ENCODE measurements at regions not wholly inside any gene's neighbourhood (a gene's known extent, or its start where the extent isn't known, plus 50 kb on each side); places are given as distances from the start of the nearest gene placed in this dataset.
"Not testable (repeated sequence)": the region's sequence is repeated elsewhere in the genome, so short reads cannot be mapped to it uniquely, and the experiment has no call there.

GRCh38 chr2:64879745-64880144 is 109.5 kb upstream of the SLC1A4 start:
- no peak for DNase-seq
- no peak for ATAC-seq

GRCh38 chr2:64880193-64880951 is 108.8 kb upstream of the SLC1A4 start:
- DNase-seq (no peak), ATAC-seq (no peak)

GRCh38 chr2:64881037-64881492 is 108.1 kb upstream of the SLC1A4 start:
- ATAC-seq (no peak), DNase-seq (no peak)

GRCh38 chr2:64887565-64887964 is 101.6 kb upstream of the SLC1A4 start:
- no peak for ATAC-seq
- DNase-seq: no peak

GRCh38 chr2:64888591-64889309 is 100.4 kb upstream of the SLC1A4 start:
- DNase-seq (no peak), ATAC-seq (no peak)

- DNase-seq (no peak), ATAC-seq (no peak)
Measured at GRCh38 chr2:64889803-64890202, 99.4 kb upstream of the SLC1A4 start.

GRCh38 chr2:64896572-64896971 is 92.6 kb upstream of the SLC1A4 start:
- not testable (repeated sequence) for DNase-seq, ATAC-seq

GRCh38 chr2:64899081-64899865 is 89.9 kb upstream of the SLC1A4 start:
- ATAC-seq: no peak
- DNase-seq: no peak

- DNase-seq, ATAC-seq: not testable (repeated sequence)
Measured at GRCh38 chr2:64899876-64900275, 89.3 kb upstream of the SLC1A4 start.

- no peak for ATAC-seq
- no peak for DNase-seq
Measured at GRCh38 chr2:64904413-64905329, 84.5 kb upstream of the SLC1A4 start.

GRCh38 chr2:64905338-64906024 is 83.7 kb upstream of the SLC1A4 start:
- DNase-seq (no peak), ATAC-seq (no peak)

GRCh38 chr2:64906853-64907536 is 82.2 kb upstream of the SLC1A4 start:
- ATAC-seq: no peak

GRCh38 chr2:64908406-64908805 is 80.8 kb upstream of the SLC1A4 start:
- DNase-seq (no peak), ATAC-seq (no peak)

More at GRCh38 chr2:64906853-64907536, 82.2 kb upstream of the SLC1A4 start:
- no peak for DNase-seq

- DNase-seq: no peak
- no peak for ATAC-seq
Measured at GRCh38 chr2:64910523-64910922, 78.7 kb upstream of the SLC1A4 start.

GRCh38 chr2:64910972-64911433 is 78.2 kb upstream of the SLC1A4 start:
- ATAC-seq (peak; percentile 86), DNase-seq (no peak)

- no peak for ATAC-seq
- peak; percentile 19 for DNase-seq
Measured at GRCh38 chr2:64913357-64913869, 75.8 kb upstream of the SLC1A4 start.

GRCh38 chr2:64914247-64914646 is 75.0 kb upstream of the SLC1A4 start:
- DNase-seq (no peak), ATAC-seq (no peak)

GRCh38 chr2:64914735-64915509 is 74.3 kb upstream of the SLC1A4 start:
- ATAC-seq (no peak), DNase-seq (no peak)

GRCh38 chr2:64915510-64915900 is 73.7 kb upstream of the SLC1A4 start:
- no peak for DNase-seq
- ATAC-seq: no peak

Measured in stimulated activated naive CD8-positive, alpha-beta T cell treated with anti-CD3 and anti-CD28 coated beads, Interleukin-15, Interleukin-2, amounts not matched to agents 100 U/mL and 50 U/mL, for 24 hours (primary cell).